Testis (tissue), 2 donors: ENCODE measurements at regions not wholly inside any gene's neighbourhood (a gene's known extent, or its start where the extent isn't known, plus 50 kb on each side); places are given as distances from the start of the nearest gene placed in this dataset.

Source experiments
- CTCF ChIP-seq, 3 experiments: fragments of 450-650 bp in 2 of 3; fragments of 200-600 bp in 1 of 3; sonication (generic) in 1 of 3; IDR thresholded peaks; one replicate each; pipeline ENCODE4 v1.5.1; 2016 to 2019; ENCODE audit warnings: antibody characterized with exemption in 3 of 3, mild to moderate bottlenecking in 2 of 3, moderate library complexity in 1 of 3
- POLR2A ChIP-seq: fragments of 450-650 bp; IDR thresholded peaks from one replicate; pipeline ENCODE4 v1.6.1; 2017; ENCODE audit warnings: antibody characterized with exemption, mild to moderate bottlenecking, moderate library complexity

GRCh38 chr5:167894631-167895472 is 396.6 kb upstream of the WWC1 start:
- TF ChIP-seq CTCF (IDR thresholded peaks at IDR 0.05) = no peak
- TF ChIP-seq POLR2A = no peak
